SU-DHL-6 (cell line): ENCODE measurements at regions not wholly inside any gene's neighbourhood (a gene's known extent, or its start where the extent isn't known, plus 50 kb on each side); places are given as distances from the start of the nearest gene placed in this dataset.

Experiments used
- H2AFZ ChIP-seq: fragments of 200-600 bp; sonication (generic); 2 replicates; pipeline ENCODE4 v1.6.1; 2014; ENCODE audit warnings: low read depth, mild to moderate bottlenecking, moderate library complexity, mixed read lengths, antibody characterized with exemption, low read length; ENCODE audit not compliant: severe bottlenecking
- H3F3A ChIP-seq: fragments of 200-600 bp; shearing (Covaris generic); 2 replicates; pipeline ENCODE4 v1.6.0; 2016; ENCODE audit warnings: antibody characterized with exemption, mild to moderate bottlenecking; ENCODE audit not compliant: insufficient read depth
- H3K27ac ChIP-seq: fragments of 200-600 bp; sonication (generic); 2 replicates; pipeline ENCODE4 v1.5.1; 2016; ENCODE audit warnings: low read depth, mild to moderate bottlenecking, low read length, moderate library complexity, mixed read lengths
- H3K27me3 ChIP-seq: fragments of 200-600 bp; sonication (generic), shearing (Covaris generic); 2 replicates; pipeline ENCODE4 v1.6.0; 2014; ENCODE audit warnings: mild to moderate bottlenecking, low read length
- H3K36me3 ChIP-seq: fragments of 200-600 bp; sonication (generic); 2 replicates; pipeline ENCODE4 v1.6.1; 2014; ENCODE audit warnings: mild to moderate bottlenecking, low read length, mixed read lengths
- H3K4me2 ChIP-seq: fragments of 300-600, 200-600 bp; shearing (Covaris generic), sonication (generic); 2 replicates; pipeline ENCODE4 v1.6.0; 2014; ENCODE audit warnings: low read length, low read depth, mild to moderate bottlenecking; ENCODE audit not compliant: poor library complexity, severe bottlenecking
- H3K4me3 ChIP-seq: fragments of 200-600 bp; sonication (generic); 2 replicates; pipeline ENCODE4 v1.5.1; 2014; ENCODE audit warnings: antibody characterized with exemption, low read length, mild to moderate bottlenecking, mixed read lengths; ENCODE audit not compliant: insufficient read depth, poor library complexity, severe bottlenecking
- H3K79me2 ChIP-seq: fragments of 200-600 bp; sonication (generic); 2 replicates; pipeline ENCODE4 v1.6.1; 2014; ENCODE audit warnings: mild to moderate bottlenecking, low read length, moderate library complexity; ENCODE audit not compliant: insufficient read depth
- H3K9ac ChIP-seq: fragments of 200-600 bp; sonication (generic); 2 replicates; pipeline ENCODE4 v1.7.0; 2014; ENCODE audit warnings: mild to moderate bottlenecking, low read length
- H3K9me2 ChIP-seq: fragments of 200-600 bp; sonication (generic); replicated peaks from 2 replicates; pipeline ENCODE4 v1.6.1; 2014; ENCODE audit warnings: low read length; ENCODE audit not compliant: insufficient read depth
- H3K9me3 ChIP-seq: fragments of 200-600 bp; sonication (generic); 2 replicates; pipeline ENCODE4 v1.6.1; 2014; ENCODE audit warnings: low read length, mixed read lengths; ENCODE audit not compliant: insufficient read depth
- H4K20me1 ChIP-seq: fragments of 200-600 bp; sonication (generic); 2 replicates; pipeline ENCODE4 v1.6.1; 2014; ENCODE audit warnings: low read depth, mild to moderate bottlenecking, antibody characterized with exemption, low read length, moderate library complexity, mixed read lengths
- CTCF ChIP-seq: fragments of 200-600 bp; sonication (generic); IDR thresholded peaks from one replicate; pipeline ENCODE4 v1.5.1; 2017; ENCODE audit warnings: antibody characterized with exemption, mild to moderate bottlenecking, low read length, moderate library complexity; ENCODE audit not compliant: insufficient read depth, poor library complexity, severe bottlenecking
- EZH2phosphoT487 ChIP-seq: fragments of 200-600 bp; sonication (generic), shearing (Covaris generic); conservative IDR thresholded peaks from 2 replicates; pipeline ENCODE4 v1.6.1; 2018; ENCODE audit warnings: mild to moderate bottlenecking, antibody characterized with exemption, low read length, moderate library complexity, mixed read lengths

- no peaks in the 10 kb centered on the region for H3K9me2 ChIP-seq
- H3K4me2 ChIP-seq, result no peak overlapping the region
- H3K36me3 ChIP-seq, result no peaks in the 10 kb centered on the region
- H2AFZ ChIP-seq, result no peak overlapping the region
- H3F3A ChIP-seq, result no peaks in the 10 kb centered on the region
- no peaks in the 10 kb centered on the region for H3K9me3 ChIP-seq
- H3K9ac ChIP-seq, result no peak overlapping the region
- TF ChIP-seq CTCF (no peak), EZH2phosphoT487 (no peak)
- H4K20me1 ChIP-seq, result no peaks in the 10 kb centered on the region
- H3K79me2 ChIP-seq, result no peaks in the 10 kb centered on the region
- no peak overlapping the region for H3K27ac ChIP-seq
- H3K4me3 ChIP-seq, result no peak overlapping the region
- no peaks in the 10 kb centered on the region for H3K27me3 ChIP-seq
Measured at GRCh38 chr18:2482706-2483475, 88.4 kb downstream of the METTL4 start.

- Histone ChIP-seq H3K4me2 (no peak overlapping the region), H3K27ac (no peak overlapping the region), H2AFZ (no peak overlapping the region), H3K27me3 (no peaks in the 10 kb centered on the region), H3K9me2 (no peaks in the 10 kb centered on the region), H4K20me1 (no peaks in the 10 kb centered on the region), H3F3A (no peaks in the 10 kb centered on the region), H3K79me2 (no peaks in the 10 kb centered on the region), H3K4me3 (no peak overlapping the region), H3K9me3 (no peaks in the 10 kb centered on the region), H3K36me3 (no peaks in the 10 kb centered on the region), H3K9ac (no peak overlapping the region)
- TF ChIP-seq CTCF, result no peak
- no peak for TF ChIP-seq EZH2phosphoT487
Measured at GRCh38 chr18:2485983-2486382, 85.3 kb downstream of the METTL4 start.

- no peak overlapping the region for H3K27ac ChIP-seq
- H3K9me3 ChIP-seq, result no peaks in the 10 kb centered on the region
- no peaks in the 10 kb centered on the region for H3K36me3 ChIP-seq
- H2AFZ ChIP-seq, result no peak overlapping the region
- no peak for TF ChIP-seq CTCF
- TF ChIP-seq EZH2phosphoT487, result no peak
- H3K4me2 ChIP-seq, result no peak overlapping the region
- H3F3A ChIP-seq, result no peaks in the 10 kb centered on the region
- H4K20me1 ChIP-seq, result no peaks in the 10 kb centered on the region
- H3K9ac ChIP-seq, result no peak overlapping the region
- no peaks in the 10 kb centered on the region for H3K9me2 ChIP-seq
- no peak overlapping the region for H3K4me3 ChIP-seq
- no peaks in the 10 kb centered on the region for H3K27me3 ChIP-seq
- no peaks in the 10 kb centered on the region for H3K79me2 ChIP-seq
Measured at GRCh38 chr18:2486426-2486825, 84.9 kb downstream of the METTL4 start.
